HepG2 (cell line): ENCODE measurements at regions not wholly inside any gene's neighbourhood (a gene's known extent, or its start where the extent isn't known, plus 50 kb on each side); places are given as distances from the start of the nearest gene placed in this dataset.

Experiments used
- ATAC-seq: fragments of 200-7000 bp; cut with Tn5 transposase; 3 replicates; pipeline ENCODE4 v1.9.1; 2020; ENCODE audit warnings: mild to moderate bottlenecking, moderate library complexity
- BruUV-seq: library from RNA; stranded (reverse); fragments of 400-500 nt; replicated peaks from 2 replicates; lab custom pipeline; 2021; lab: Mats Ljungman, UMichigan
- CTCF ChIA-PET: fragments of 300-600 bp; formaldehyde crosslinking; extraction: SDS; loops from one replicate; lab custom pipeline; 2021; ENCODE audit warnings: low total read pairs, inconsistent platforms, low intra/inter-chr PET ratio; lab: Yijun Ruan, JAX
- POLR2A ChIA-PET: fragments of 350-600 bp; sonication (Branson Sonifier 250); formaldehyde crosslinking; loops from one replicate; lab custom pipeline; 2020; ENCODE audit warnings: antibody characterized with exemption, inconsistent platforms; lab: Yijun Ruan, JAX
- DNase-seq: peaks from one replicate; pipeline ENCODE4 v3.0.0-alpha.2; 2015; ENCODE audit warnings: low spot score
- FAIRE-seq: peaks from 3 replicates; lab custom pipeline; 2011; peaks lifted over from hg19 to GRCh38; lab: Jason Lieb, UNC
- H2AFZ ChIP-seq: one replicate; pipeline ENCODE4 v1.6.1; 2011; ENCODE audit warnings: low read length, inconsistent platforms
- H3K27ac ChIP-seq: fragments of 300-600 bp; 3 replicates; pipeline ENCODE4 v1.8.0; 2011; ENCODE audit warnings: mixed run types, mild to moderate bottlenecking, mixed read lengths, low read length, inconsistent platforms; ENCODE audit not compliant: insufficient read depth; ENCODE audit errors: extremely low read length
- H3K27me3 ChIP-seq, 2 experiments: fragments of 200-600 bp in 1 of 2; 2 replicates in 1 of 2; 3 replicates in 1 of 2; pipeline versions ENCODE4 v1.6.0 to v1.8.0; 2011; ENCODE audit warnings: low read length in 2 of 2, mild to moderate bottlenecking in 2 of 2, moderate library complexity in 2 of 2, inconsistent platforms in 1 of 2; ENCODE audit not compliant: insufficient read depth in 2 of 2, control insufficient read depth in 1 of 2
- H3K36me3 ChIP-seq, 2 experiments: fragments of 200-600 bp in 1 of 2; replicated peaks in 1 of 2; 2 replicates in 1 of 2; 3 replicates in 1 of 2; pipeline versions ENCODE4 v1.5.1 to v1.8.0; 2011; ENCODE audit warnings: low read length in 2 of 2, inconsistent platforms in 1 of 2; ENCODE audit not compliant: insufficient read depth in 2 of 2, control insufficient read depth in 1 of 2
- H3K4me1 ChIP-seq: 2 replicates; pipeline ENCODE4 v1.5.1; 2012; ENCODE audit warnings: low read length, inconsistent platforms; ENCODE audit not compliant: insufficient read depth
- H3K4me2 ChIP-seq: 2 replicates; pipeline ENCODE4 v1.6.0; 2011; ENCODE audit warnings: low read depth, low read length, inconsistent platforms
- H3K4me3 ChIP-seq, 3 experiments: fragments of 200-600 bp in 1 of 3; sonication (generic), shearing (Covaris generic) in 1 of 3; replicated peaks in 1 of 3; 2 replicates each; pipeline ENCODE4 v1.5.1; 2011 to 2016; ENCODE audit warnings: low read length in 3 of 3, inconsistent platforms in 2 of 3, low read depth in 2 of 3, mild to moderate bottlenecking in 2 of 3, control low read depth in 1 of 3, mixed read lengths in 1 of 3; ENCODE audit not compliant: insufficient read depth in 1 of 3
- H3K79me2 ChIP-seq: one replicate; pipeline ENCODE4 v1.6.1; 2011; ENCODE audit warnings: low read length, inconsistent platforms; ENCODE audit not compliant: insufficient read depth
- H3K9ac ChIP-seq: 2 replicates; pipeline ENCODE4 v1.6.0; 2011; ENCODE audit warnings: mild to moderate bottlenecking, low read depth, low read length, inconsistent platforms; ENCODE audit not compliant: insufficient read depth
- H3K9me3 ChIP-seq: 2 replicates; pipeline ENCODE4 v1.5.1; 2012; ENCODE audit warnings: mild to moderate bottlenecking, low read length
- H4K20me1 ChIP-seq: 2 replicates; pipeline ENCODE4 v1.6.0; 2011; ENCODE audit warnings: inconsistent platforms, mild to moderate bottlenecking, low read length, moderate library complexity; ENCODE audit not compliant: insufficient read depth
- AKAP8 ChIP-seq: sonication (generic); formaldehyde crosslinking; IDR thresholded peaks from 2 replicates; pipeline ENCODE4 v1.5.1; 2020; ENCODE audit warnings: mild to moderate bottlenecking, missing genetic modification reagents
- DMTF1 ChIP-seq: sonication (generic); formaldehyde crosslinking; IDR thresholded peaks from 2 replicates; pipeline ENCODE4 v1.4.0; 2020; ENCODE audit warnings: mild to moderate bottlenecking, missing genetic modification reagents
- FOSL2 ChIP-seq: sonication (generic); formaldehyde crosslinking; IDR thresholded peaks from 2 replicates; pipeline ENCODE4 v1.4.0; 2020; ENCODE audit warnings: missing genetic modification reagents
- HDAC6 ChIP-seq: fragments of 200-600 bp; sonication (generic); IDR thresholded peaks from 2 replicates; pipeline ENCODE4 v1.7.0; 2017; ENCODE audit warnings: mild to moderate bottlenecking, antibody characterized with exemption, low read length, low read depth
- HMG20B ChIP-seq: conservative IDR thresholded peaks from 2 replicates; pipeline ENCODE4 v1.6.1; 2016; ENCODE audit warnings: missing genetic modification reagents, missing compliant biosample characterization
- POGZ ChIP-seq: sonication (generic); formaldehyde crosslinking; IDR thresholded peaks from 2 replicates; pipeline ENCODE4 v1.4.0; 2020; ENCODE audit warnings: mild to moderate bottlenecking, missing genetic modification reagents
- SMARCE1 ChIP-seq: fragments of 450-650 bp; IDR thresholded peaks from 2 replicates; pipeline ENCODE4 v1.6.1; 2017; ENCODE audit warnings: borderline replicate concordance
- SOX6 ChIP-seq, 2 experiments: fragments of 450-650 bp in 1 of 2; sonication (generic) in 1 of 2; formaldehyde crosslinking in 1 of 2; IDR thresholded peaks; 2 replicates each; pipeline versions ENCODE4 v1.4.0 to v1.6.1; 2017 to 2020; ENCODE audit warnings: antibody characterized with exemption in 1 of 2, mild to moderate bottlenecking in 1 of 2, missing genetic modification reagents in 1 of 2
- ZIK1 ChIP-seq: sonication (generic); formaldehyde crosslinking; IDR thresholded peaks from 2 replicates; pipeline ENCODE4 v1.5.0; 2020; ENCODE audit warnings: mild to moderate bottlenecking, low read depth, missing genetic modification reagents, borderline replicate concordance
- ZNF207 ChIP-seq: fragments of 450-650 bp; IDR thresholded peaks from 2 replicates; pipeline ENCODE4 v1.6.1; 2016; ENCODE audit warnings: antibody characterized with exemption, borderline replicate concordance
- ZNF274 ChIP-seq: sonication (generic); formaldehyde crosslinking; IDR thresholded peaks from 2 replicates; pipeline ENCODE4 v1.5.1; 2020; ENCODE audit warnings: mild to moderate bottlenecking, missing genetic modification reagents
- ZNF432 ChIP-seq: sonication (generic); formaldehyde crosslinking; IDR thresholded peaks from 2 replicates; pipeline ENCODE4 v1.5.0; 2020; ENCODE audit warnings: missing genetic modification reagents, mild to moderate bottlenecking, borderline replicate concordance
- in situ Hi-C: cut with HindIII; loops from 2 replicates; pipeline ENCODE4 v1.10.0; 2017; ENCODE audit warnings: low pct_unique_long_range_greater_than_20kb; ENCODE audit not compliant: extremely low pct_ligation_motif_present
- intact Hi-C: fragments of 100-400 bp; cut with micrococcal nuclease; formaldehyde crosslinking; loops from one replicate; pipeline ENCODE4 v1.10.0; 2022; ENCODE audit not compliant: unreplicated experiment

GRCh38 chr6:92408350-92408749 is 1011.0 kb downstream of the EPHA7 start:
- Histone ChIP-seq H2AFZ (no peak overlapping the region), H3K4me1 (no peaks in the 10 kb centered on the region), H3K9me3 (peaks cover 19% of the 10 kb centered on the region), H4K20me1 (no peaks in the 10 kb centered on the region), H3K79me2 (no peaks in the 10 kb centered on the region), H3K4me3 (no peak overlapping the region), H3K27me3 (no peaks in the 10 kb centered on the region), H3K36me3 (no peaks in the 10 kb centered on the region), H3K9ac (no peak overlapping the region), H3K27ac (no peak overlapping the region), H3K4me2 (no peak overlapping the region)
- TF ChIP-seq ZNF207 (no peak), HMG20B (CRISPR knock-in tag) (no peak), SMARCE1 (no peak), SOX6 (IDR thresholded peaks at IDR 0.05) (no peak), SOX6 (CRISPR knock-in tag; IDR thresholded peaks at IDR 0.05) (no peak), ZIK1 (CRISPR knock-in tag) (no peak), DMTF1 (CRISPR knock-in tag) (no peak), ZNF274 (no peak), POGZ (no peak), FOSL2 (CRISPR knock-in tag) (no peak), ZNF432 (CRISPR knock-in tag) (no peak), HDAC6 (no peak), AKAP8 (CRISPR knock-in tag) (no peak)
- FAIRE-seq, result no peak
- CTCF ChIA-PET, result no interaction called here
- POLR2A ChIA-PET, result no interaction called here
- no peak for DNase-seq
- intact Hi-C loops, result no loop called here
- in situ Hi-C loops, result no loop called here
- no TSS peak for BruUV-seq
- no peak for ATAC-seq
